LNCAP (cell line): ENCODE measurements at regions not wholly inside any gene's neighbourhood (a gene's known extent, or its start where the extent isn't known, plus 50 kb on each side); places are given as distances from the start of the nearest gene placed in this dataset.

Experiments
- TF ChIP-seq, protein P1 (sequence below): fragments of 450-650 bp; IDR thresholded peaks from 2 replicates; pipeline ENCODE4 v1.5.1; 2017; ENCODE audit warnings: mild to moderate bottlenecking

DNA sequence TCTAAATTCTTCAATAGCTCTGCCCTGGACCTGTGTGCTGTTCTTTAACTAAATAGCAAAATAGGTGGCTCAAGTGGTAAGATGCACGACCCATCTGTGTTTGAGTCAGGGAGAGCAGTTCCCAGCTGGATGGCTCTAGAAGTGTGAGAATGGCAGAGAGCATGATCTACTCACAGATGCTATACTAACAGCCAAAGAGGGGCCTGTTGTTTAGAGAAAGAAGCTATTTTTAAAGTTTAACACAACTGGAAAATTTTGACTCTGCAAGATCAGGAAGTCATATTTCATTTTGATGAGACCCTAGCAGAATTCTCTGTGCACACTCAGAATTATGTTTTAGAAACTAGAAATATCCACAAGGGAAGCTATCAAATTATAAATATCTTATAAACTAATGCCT, 87.4 kb upstream of the PIP4K2A start:
- TF ChIP-seq, protein P1, sequence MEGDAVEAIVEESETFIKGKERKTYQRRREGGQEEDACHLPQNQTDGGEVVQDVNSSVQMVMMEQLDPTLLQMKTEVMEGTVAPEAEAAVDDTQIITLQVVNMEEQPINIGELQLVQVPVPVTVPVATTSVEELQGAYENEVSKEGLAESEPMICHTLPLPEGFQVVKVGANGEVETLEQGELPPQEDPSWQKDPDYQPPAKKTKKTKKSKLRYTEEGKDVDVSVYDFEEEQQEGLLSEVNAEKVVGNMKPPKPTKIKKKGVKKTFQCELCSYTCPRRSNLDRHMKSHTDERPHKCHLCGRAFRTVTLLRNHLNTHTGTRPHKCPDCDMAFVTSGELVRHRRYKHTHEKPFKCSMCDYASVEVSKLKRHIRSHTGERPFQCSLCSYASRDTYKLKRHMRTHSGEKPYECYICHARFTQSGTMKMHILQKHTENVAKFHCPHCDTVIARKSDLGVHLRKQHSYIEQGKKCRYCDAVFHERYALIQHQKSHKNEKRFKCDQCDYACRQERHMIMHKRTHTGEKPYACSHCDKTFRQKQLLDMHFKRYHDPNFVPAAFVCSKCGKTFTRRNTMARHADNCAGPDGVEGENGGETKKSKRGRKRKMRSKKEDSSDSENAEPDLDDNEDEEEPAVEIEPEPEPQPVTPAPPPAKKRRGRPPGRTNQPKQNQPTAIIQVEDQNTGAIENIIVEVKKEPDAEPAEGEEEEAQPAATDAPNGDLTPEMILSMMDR, result no peak

DNA sequence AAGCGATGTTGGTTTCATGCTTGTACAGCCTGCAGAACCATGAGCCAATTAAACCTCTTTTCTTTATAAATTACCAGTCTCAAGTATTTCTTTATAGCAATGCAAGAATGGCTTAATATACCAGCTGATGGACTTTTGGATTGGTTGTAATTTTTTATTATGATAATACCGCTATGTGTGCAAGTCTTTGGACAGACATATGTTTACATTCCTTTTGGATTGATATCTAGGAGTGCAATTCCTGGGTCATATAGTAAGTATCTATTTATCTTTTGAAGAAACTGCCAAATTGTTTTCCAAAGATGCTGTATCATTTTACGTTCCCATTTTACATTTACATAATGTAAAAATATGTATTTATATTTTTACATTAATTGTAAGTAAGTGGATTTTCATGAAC, 81.2 kb upstream of the PIP4K2A start:
- TF ChIP-seq, protein P1, result no peak

DNA sequence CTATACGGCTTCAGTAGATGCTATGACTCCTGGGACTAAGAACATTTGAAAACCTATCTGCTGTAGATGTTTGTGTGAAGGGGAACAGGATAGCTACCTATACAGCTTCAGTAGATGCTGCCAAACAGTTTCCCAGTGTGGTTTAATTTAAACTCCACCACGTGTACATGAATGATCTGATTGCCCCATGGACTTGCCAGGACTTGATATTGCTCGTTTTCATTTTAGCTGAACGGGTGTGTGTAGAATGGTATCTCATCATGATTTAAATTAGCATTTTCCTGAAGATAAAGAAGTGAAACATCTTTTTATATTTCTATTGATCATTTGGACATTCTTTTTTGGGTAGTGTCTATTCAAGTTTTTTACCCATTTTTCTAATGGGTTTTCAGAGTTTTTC, 77.8 kb upstream of the PIP4K2A start:
- TF ChIP-seq, protein P1, result no peak

DNA sequence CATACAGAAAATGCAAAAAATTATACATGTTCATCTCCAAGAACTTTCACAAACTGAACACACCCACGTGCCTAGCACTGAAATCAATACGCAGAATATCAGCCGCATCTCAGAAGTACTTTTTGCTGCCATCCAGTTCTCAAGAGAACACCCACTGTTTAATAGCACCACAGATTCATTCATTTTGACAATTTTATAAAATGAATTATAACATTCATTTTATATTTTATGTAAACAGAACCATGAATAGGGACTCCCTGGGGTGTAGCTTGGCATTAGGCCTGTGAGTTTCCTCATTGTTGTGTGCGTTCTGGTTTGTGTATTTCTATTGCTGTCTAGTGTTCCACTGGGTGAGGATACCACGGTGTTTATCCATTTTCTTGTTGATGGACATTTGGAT, 77.3 kb upstream of the PIP4K2A start:
- TF ChIP-seq, protein P1, result no peak

DNA sequence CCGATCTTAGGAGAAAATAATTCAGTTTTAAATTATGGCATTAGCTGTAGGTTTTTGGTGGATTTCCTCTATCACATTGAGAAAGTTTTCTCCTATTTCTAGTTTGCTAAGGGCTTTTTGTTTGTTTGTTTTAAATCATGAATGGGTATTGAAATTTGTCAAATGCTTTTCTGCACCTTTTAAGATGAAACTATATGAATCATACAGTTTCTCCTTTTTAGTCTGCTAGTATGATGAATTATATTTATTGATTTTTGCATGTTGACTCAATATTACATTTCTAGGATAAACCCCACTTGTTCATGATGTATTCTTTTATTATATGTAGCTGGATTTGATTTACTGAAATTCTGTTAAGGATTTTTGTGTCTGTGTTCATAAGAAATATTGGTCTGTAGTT, 70.3 kb upstream of the PIP4K2A start:
- TF ChIP-seq, protein P1, result no peak

DNA sequence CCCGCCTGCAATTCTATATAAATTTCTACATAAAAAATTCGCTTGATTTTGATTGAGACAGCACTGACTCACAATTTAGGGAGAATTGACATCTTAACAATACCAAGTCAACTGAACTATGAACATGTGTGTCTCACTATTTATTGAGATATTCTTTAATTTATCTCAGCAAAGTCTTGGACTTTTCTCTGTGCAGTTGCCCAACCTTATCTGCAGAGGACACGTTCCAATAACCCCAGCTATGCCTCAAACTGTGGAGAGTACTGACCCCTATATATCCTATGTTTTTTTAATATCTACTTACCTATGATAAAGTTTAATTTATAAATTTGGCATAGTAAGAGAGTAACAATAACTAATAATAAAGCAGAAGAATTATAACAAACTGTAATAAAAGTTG, 69.4 kb upstream of the PIP4K2A start:
- TF ChIP-seq, protein P1, result no peak

DNA sequence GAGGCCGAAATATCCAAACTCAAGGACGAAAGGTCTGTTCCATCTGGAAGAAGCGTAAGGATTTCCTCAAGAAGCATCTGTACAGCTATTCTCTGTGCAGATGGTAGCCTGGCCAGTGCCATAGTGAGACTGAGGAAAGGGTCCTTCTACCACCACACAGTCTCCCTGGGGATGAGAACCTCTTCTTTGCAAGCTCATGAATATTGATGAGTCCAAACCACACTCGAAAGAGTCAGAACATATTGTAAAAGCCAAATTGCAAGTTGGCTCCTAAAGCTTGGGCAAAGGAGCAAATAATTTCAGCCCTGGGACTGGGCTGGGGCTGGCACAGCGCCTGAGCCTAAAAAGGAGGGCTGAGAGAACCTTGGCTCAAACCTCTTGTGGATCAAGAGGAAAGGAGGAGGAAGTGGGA, 66.1 kb upstream of the PIP4K2A start:
- TF ChIP-seq, protein P1, result no peak

DNA sequence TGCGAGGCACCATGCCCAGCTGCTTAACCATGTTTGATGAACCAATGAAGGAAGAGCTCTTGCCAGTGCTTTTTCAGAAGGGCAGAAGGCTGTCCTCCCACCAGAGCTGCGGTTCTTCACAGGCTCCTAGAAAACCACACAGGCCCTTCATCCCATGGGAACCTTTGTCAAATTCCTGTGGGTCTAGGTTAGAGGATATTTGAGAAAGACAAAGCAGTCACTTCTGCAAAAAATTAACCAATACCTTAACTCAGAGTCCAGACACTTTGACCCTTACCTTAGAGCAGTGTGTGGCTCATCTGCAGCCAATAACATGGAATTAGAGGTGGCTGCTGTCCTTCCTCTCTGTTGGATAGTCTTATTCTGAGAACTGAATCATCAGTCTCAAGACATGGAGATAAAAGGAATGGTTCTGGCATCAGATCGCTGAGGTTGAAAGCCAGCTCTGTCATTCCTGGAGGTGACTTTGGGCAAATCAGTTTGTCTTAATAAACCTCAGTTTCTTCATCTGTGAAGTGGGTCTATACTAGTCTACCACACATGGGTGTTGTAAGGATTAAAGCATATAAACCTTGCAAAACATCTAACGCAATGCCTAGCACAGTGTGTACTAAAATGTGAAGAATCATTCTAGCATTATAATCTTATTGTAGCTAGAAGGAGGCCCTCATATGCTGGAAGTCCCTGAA, 65.1 kb upstream of the PIP4K2A start:
- TF ChIP-seq, protein P1, result no peak
